IPS-20b (cell line): ENCODE measurements at regions not wholly inside any gene's neighbourhood (a gene's known extent, or its start where the extent isn't known, plus 50 kb on each side); places are given as distances from the start of the nearest gene placed in this dataset.
"Not testable (repeated sequence)": the region's sequence is repeated elsewhere in the genome, so short reads cannot be mapped to it uniquely, and the experiment has no call there.

ENCODE experiments used
- H3K27ac ChIP-seq: one replicate; pipeline ENCODE4 v1.5.1; 2013; ENCODE audit warnings: low read length
- H3K27me3 ChIP-seq: 2 replicates; pipeline ENCODE4 v1.6.1; 2013; ENCODE audit warnings: mild to moderate bottlenecking, low read length, inconsistent platforms; ENCODE audit not compliant: insufficient read depth
- H3K36me3 ChIP-seq: 2 replicates; pipeline ENCODE4 v1.6.1; 2013; ENCODE audit warnings: low read depth, mild to moderate bottlenecking, inconsistent platforms, low read length, moderate library complexity; ENCODE audit not compliant: insufficient read depth
- H3K4me1 ChIP-seq: 2 replicates; pipeline ENCODE4 v1.6.1; 2013; ENCODE audit warnings: mild to moderate bottlenecking, control low read depth, inconsistent platforms, low read length, moderate library complexity; ENCODE audit not compliant: insufficient read depth
- H3K4me3 ChIP-seq: 2 replicates; pipeline ENCODE4 v1.5.1; 2013; ENCODE audit warnings: mild to moderate bottlenecking, low read length, inconsistent platforms
- H3K9ac ChIP-seq: 2 replicates; pipeline ENCODE4 v1.6.1; 2013; ENCODE audit warnings: low read depth, mild to moderate bottlenecking, inconsistent platforms, low read length, moderate library complexity
- H3K9me3 ChIP-seq: 2 replicates; pipeline ENCODE4 v1.6.1; 2013; ENCODE audit warnings: mild to moderate bottlenecking, low read depth, low read length, inconsistent platforms; ENCODE audit not compliant: insufficient read depth

- H3K4me3 ChIP-seq, H3K27ac ChIP-seq, H3K4me1 ChIP-seq, H3K9me3 ChIP-seq, H3K36me3 ChIP-seq, H3K9ac ChIP-seq: not testable (repeated sequence)
- peaks cover 11% of the 10 kb centered on the region for H3K27me3 ChIP-seq
These were observed 137.6 kb upstream of the ERV3-1 start for GRCh38 chr7:65144119-65144518.

GRCh38 chr7:65141894-65142293 is 135.4 kb upstream of the ERV3-1 start:
- H3K4me1 ChIP-seq, H3K36me3 ChIP-seq, H3K9me3 ChIP-seq, H3K4me3 ChIP-seq, H3K27ac ChIP-seq, H3K9ac ChIP-seq: not testable (repeated sequence)
- H3K27me3 ChIP-seq = peaks cover 11% of the 10 kb centered on the region

GRCh38 chr7:65141405-65141778 is 134.9 kb upstream of the ERV3-1 start:
- not testable (repeated sequence) for H3K36me3 ChIP-seq, H3K4me3 ChIP-seq

GRCh38 chr7:65140543-65141404 is 134.3 kb upstream of the ERV3-1 start:
- H3K4me3 ChIP-seq, H3K4me1 ChIP-seq, H3K9me3 ChIP-seq, H3K27ac ChIP-seq, H3K9ac ChIP-seq, H3K36me3 ChIP-seq: not testable (repeated sequence)
- H3K27me3 ChIP-seq = peaks cover 11% of the 10 kb centered on the region

More at GRCh38 chr7:65141405-65141778, 134.9 kb upstream of the ERV3-1 start:
- not testable (repeated sequence) for H3K9me3 ChIP-seq, H3K4me1 ChIP-seq, H3K27ac ChIP-seq, H3K9ac ChIP-seq
- H3K27me3 ChIP-seq = peaks cover 11% of the 10 kb centered on the region

GRCh38 chr7:65136850-65137249 is 130.4 kb upstream of the ERV3-1 start:
- H3K4me1 ChIP-seq, H3K9me3 ChIP-seq, H3K27me3 ChIP-seq, H3K27ac ChIP-seq, H3K9ac ChIP-seq, H3K36me3 ChIP-seq, H3K4me3 ChIP-seq: not testable (repeated sequence)

GRCh38 chr7:65133087-65133486 is 126.6 kb upstream of the ERV3-1 start:
- H3K9me3 ChIP-seq, H3K36me3 ChIP-seq, H3K9ac ChIP-seq, H3K4me1 ChIP-seq, H3K27me3 ChIP-seq, H3K27ac ChIP-seq, H3K4me3 ChIP-seq: not testable (repeated sequence)

- not testable (repeated sequence) for H3K9me3 ChIP-seq
These were observed 125.8 kb upstream of the ERV3-1 start for GRCh38 chr7:65132256-65132655.

GRCh38 chr7:65127364-65127763 is 120.9 kb upstream of the ERV3-1 start:
- not testable (repeated sequence) for H3K9me3 ChIP-seq, H3K4me1 ChIP-seq, H3K36me3 ChIP-seq

More at GRCh38 chr7:65132256-65132655, 125.8 kb upstream of the ERV3-1 start:
- not testable (repeated sequence) for H3K9ac ChIP-seq, H3K4me3 ChIP-seq, H3K27me3 ChIP-seq, H3K36me3 ChIP-seq, H3K27ac ChIP-seq, H3K4me1 ChIP-seq

GRCh38 chr7:65124600-65124999 is 118.1 kb upstream of the ERV3-1 start:
- H3K9ac ChIP-seq, H3K4me1 ChIP-seq, H3K4me3 ChIP-seq, H3K9me3 ChIP-seq, H3K36me3 ChIP-seq, H3K27me3 ChIP-seq, H3K27ac ChIP-seq: not testable (repeated sequence)

More at GRCh38 chr7:65127364-65127763, 120.9 kb upstream of the ERV3-1 start:
- not testable (repeated sequence) for H3K27ac ChIP-seq, H3K27me3 ChIP-seq, H3K4me3 ChIP-seq, H3K9ac ChIP-seq

GRCh38 chr7:65105650-65106203 is 99.2 kb upstream of the ERV3-1 start:
- not testable (repeated sequence) for H3K4me1 ChIP-seq, H3K9me3 ChIP-seq, H3K27me3 ChIP-seq, H3K27ac ChIP-seq, H3K4me3 ChIP-seq, H3K9ac ChIP-seq, H3K36me3 ChIP-seq

GRCh38 chr7:65100499-65100898 is 94.0 kb upstream of the ERV3-1 start:
- H3K36me3 ChIP-seq, H3K4me3 ChIP-seq, H3K4me1 ChIP-seq, H3K9me3 ChIP-seq, H3K9ac ChIP-seq, H3K27me3 ChIP-seq, H3K27ac ChIP-seq: not testable (repeated sequence)

- H3K4me1 ChIP-seq, H3K36me3 ChIP-seq, H3K9ac ChIP-seq, H3K4me3 ChIP-seq, H3K27me3 ChIP-seq, H3K9me3 ChIP-seq, H3K27ac ChIP-seq: not testable (repeated sequence)
These were observed 75.2 kb upstream of the ERV3-1 start for GRCh38 chr7:65081669-65082055.
